Activated naive CD8-positive, alpha-beta T cell treated with anti-CD3 and anti-CD28 coated beads for 36 hours (primary cell): ENCODE measurements at regions not wholly inside any gene's neighbourhood (a gene's known extent, or its start where the extent isn't known, plus 50 kb on each side); places are given as distances from the start of the nearest gene placed in this dataset.
"Not testable (repeated sequence)": the region's sequence is repeated elsewhere in the genome, so short reads cannot be mapped to it uniquely, and the experiment has no call there.

Experiments
- DNase-seq: peaks from one replicate; pipeline ENCODE4 v3.0.0; 2021
- H3K27ac Mint-ChIP-seq: one replicate; pipeline ENCODE4 v1.8.0; 2022; ENCODE audit warnings: mild to moderate bottlenecking, moderate library complexity, mixed read lengths
- H3K27me3 Mint-ChIP-seq: one replicate; pipeline ENCODE4 v1.8.0; 2022; ENCODE audit warnings: mild to moderate bottlenecking, mixed read lengths
- H3K36me3 Mint-ChIP-seq: one replicate; pipeline ENCODE4 v1.8.0; 2021; ENCODE audit warnings: mild to moderate bottlenecking, mixed read lengths
- H3K4me1 Mint-ChIP-seq: one replicate; pipeline ENCODE4 v1.8.0; 2021; ENCODE audit warnings: mixed read lengths
- H3K4me3 Mint-ChIP-seq: one replicate; pipeline ENCODE4 v1.8.0; 2022; ENCODE audit warnings: mild to moderate bottlenecking, moderate library complexity, mixed read lengths
- H3K9me3 Mint-ChIP-seq: one replicate; pipeline ENCODE4 v1.8.0; 2022; ENCODE audit warnings: mixed read lengths

DNA sequence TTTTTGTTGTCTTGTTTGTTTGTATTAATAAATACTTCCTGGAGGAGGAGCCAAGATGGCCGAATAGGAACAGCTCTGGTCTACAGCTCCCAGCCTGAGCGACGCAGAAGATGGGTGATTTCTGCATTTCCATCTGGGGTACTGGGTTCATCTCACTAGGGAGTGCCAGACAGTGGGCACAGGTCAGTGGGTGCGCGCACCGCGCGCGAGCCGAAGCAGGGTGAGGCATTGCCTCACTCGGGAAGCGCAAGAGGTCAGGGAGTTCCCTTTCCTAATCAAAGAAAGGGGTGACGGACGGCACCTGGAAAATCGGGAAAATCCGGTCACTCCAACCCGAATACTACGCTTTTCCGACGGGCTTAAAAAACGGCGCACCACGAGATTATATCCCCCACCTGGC lies 786.8 kb downstream of the SI start:
- not testable (repeated sequence) for H3K36me3 Mint-ChIP-seq, DNase-seq

DNA sequence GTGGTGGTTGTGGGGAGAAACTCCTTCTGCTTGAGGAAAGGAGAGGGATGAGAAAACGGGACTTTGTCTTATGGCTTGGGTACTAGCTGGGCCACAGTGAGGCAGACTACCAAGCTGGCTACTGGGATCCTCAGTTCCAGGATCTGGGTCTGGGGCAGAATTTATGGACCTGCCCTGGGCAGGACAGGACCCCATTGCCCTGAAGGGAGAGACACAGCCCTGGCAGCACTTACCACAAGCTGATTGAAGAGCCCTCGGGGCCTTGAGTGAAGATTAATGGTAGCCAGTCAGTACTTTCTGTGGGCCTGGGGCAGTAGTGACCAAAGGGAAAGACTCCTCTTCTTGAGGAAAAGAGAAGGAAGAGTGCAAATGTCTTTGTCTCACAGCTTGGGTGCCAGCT lies 799.7 kb downstream of the SI start:
- no peak for DNase-seq
- H3K27me3 Mint-ChIP-seq: no peaks in the 10 kb centered on the region

More for the DNA sequence above, 786.8 kb downstream of the SI start:
- H3K4me3 Mint-ChIP-seq, H3K27me3 Mint-ChIP-seq, H3K27ac Mint-ChIP-seq, H3K9me3 Mint-ChIP-seq, H3K4me1 Mint-ChIP-seq: not testable (repeated sequence)

GRCh38 chr3:164267053-164267452 lies 811.2 kb downstream of the SI start:
- Mint-ChIP-seq H3K27ac (no peak overlapping the region), H3K27me3 (no peaks in the 10 kb centered on the region), H3K4me3 (no peak overlapping the region), H3K9me3 (no peaks in the 10 kb centered on the region), H3K36me3 (no peaks in the 10 kb centered on the region), H3K4me1 (no peaks in the 10 kb centered on the region)
- no peak for DNase-seq

More for the DNA sequence above, 799.7 kb downstream of the SI start:
- no peaks in the 10 kb centered on the region for H3K36me3 Mint-ChIP-seq
- no peaks in the 10 kb centered on the region for H3K4me1 Mint-ChIP-seq
- H3K27ac Mint-ChIP-seq: no peak overlapping the region
- no peak overlapping the region for H3K4me3 Mint-ChIP-seq
- peaks cover 9% of the 10 kb centered on the region for H3K9me3 Mint-ChIP-seq

- H3K4me1 Mint-ChIP-seq: no peaks in the 10 kb centered on the region
- no peaks in the 10 kb centered on the region for H3K27me3 Mint-ChIP-seq
- H3K9me3 Mint-ChIP-seq: peaks cover 1% of the 10 kb centered on the region
- no peak for DNase-seq
- H3K4me3 Mint-ChIP-seq: no peak overlapping the region
- no peak overlapping the region for H3K27ac Mint-ChIP-seq
- H3K36me3 Mint-ChIP-seq: no peaks in the 10 kb centered on the region
Measured at GRCh38 chr3:164250923-164251322, 827.4 kb downstream of the SI start.

DNA sequence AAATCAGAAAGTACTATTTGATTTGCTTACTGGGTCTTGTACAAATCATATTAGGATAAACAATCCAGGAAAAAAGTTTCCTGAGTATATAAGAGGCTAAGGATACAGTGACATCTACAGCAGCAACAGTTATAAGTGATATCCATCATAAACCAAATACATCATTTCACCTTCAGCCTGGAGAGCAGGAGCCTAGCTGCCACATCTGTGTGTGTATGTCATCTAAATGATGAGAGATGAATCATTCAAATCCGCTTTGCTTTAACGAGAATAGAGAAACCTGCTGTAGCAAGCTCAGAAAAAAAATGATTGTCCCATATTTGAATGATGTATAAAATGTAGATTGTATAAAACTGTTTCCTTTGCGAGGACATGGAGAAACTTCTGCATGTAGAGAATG lies 841.4 kb downstream of the SI start:
- H3K36me3 Mint-ChIP-seq: no peaks in the 10 kb centered on the region
- no peak for DNase-seq
- H3K4me3 Mint-ChIP-seq: no peak overlapping the region
- H3K27ac Mint-ChIP-seq: no peak overlapping the region
- H3K27me3 Mint-ChIP-seq: no peaks in the 10 kb centered on the region
- no peaks in the 10 kb centered on the region for H3K4me1 Mint-ChIP-seq
- H3K9me3 Mint-ChIP-seq: no peaks in the 10 kb centered on the region

- no peaks in the 10 kb centered on the region for H3K36me3 Mint-ChIP-seq
- H3K4me3 Mint-ChIP-seq: no peak overlapping the region
- H3K27ac Mint-ChIP-seq: no peak overlapping the region
- no peaks in the 10 kb centered on the region for H3K4me1 Mint-ChIP-seq
- no peaks in the 10 kb centered on the region for H3K27me3 Mint-ChIP-seq
- no peak for DNase-seq
- no peaks in the 10 kb centered on the region for H3K9me3 Mint-ChIP-seq
Measured at GRCh38 chr3:164235289-164236028, 842.8 kb downstream of the SI start.

GRCh38 chr3:164233951-164234350 lies 844.3 kb downstream of the SI start:
- no peaks in the 10 kb centered on the region for H3K4me1 Mint-ChIP-seq
- H3K4me3 Mint-ChIP-seq: no peak overlapping the region
- H3K36me3 Mint-ChIP-seq: no peaks in the 10 kb centered on the region
- H3K27me3 Mint-ChIP-seq: no peaks in the 10 kb centered on the region
- H3K27ac Mint-ChIP-seq: no peak overlapping the region
- DNase-seq: no peak
- no peaks in the 10 kb centered on the region for H3K9me3 Mint-ChIP-seq

DNA sequence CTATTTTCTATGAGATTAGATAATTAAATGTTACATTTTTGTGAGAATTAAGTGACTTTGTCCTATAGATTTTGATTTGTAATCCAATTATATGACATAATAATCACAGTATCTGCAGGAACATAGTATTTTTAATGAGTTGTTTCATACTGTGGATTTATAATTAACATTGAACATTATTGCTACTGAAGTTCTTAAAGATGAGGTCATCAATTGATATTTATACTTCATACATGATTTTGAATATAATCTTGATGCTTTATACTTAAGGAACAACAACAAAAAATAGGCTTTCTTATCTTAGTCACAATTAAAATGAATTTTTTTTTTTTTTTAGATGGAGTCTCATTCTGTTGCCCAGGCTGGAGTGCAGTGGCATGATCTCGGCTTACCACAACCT lies 846.6 kb downstream of the SI start:
- Mint-ChIP-seq H3K4me3 (no peak overlapping the region), H3K9me3 (no peaks in the 10 kb centered on the region), H3K36me3 (no peaks in the 10 kb centered on the region), H3K27ac (no peak overlapping the region), H3K27me3 (no peaks in the 10 kb centered on the region), H3K4me1 (no peaks in the 10 kb centered on the region)
- no peak for DNase-seq

DNA sequence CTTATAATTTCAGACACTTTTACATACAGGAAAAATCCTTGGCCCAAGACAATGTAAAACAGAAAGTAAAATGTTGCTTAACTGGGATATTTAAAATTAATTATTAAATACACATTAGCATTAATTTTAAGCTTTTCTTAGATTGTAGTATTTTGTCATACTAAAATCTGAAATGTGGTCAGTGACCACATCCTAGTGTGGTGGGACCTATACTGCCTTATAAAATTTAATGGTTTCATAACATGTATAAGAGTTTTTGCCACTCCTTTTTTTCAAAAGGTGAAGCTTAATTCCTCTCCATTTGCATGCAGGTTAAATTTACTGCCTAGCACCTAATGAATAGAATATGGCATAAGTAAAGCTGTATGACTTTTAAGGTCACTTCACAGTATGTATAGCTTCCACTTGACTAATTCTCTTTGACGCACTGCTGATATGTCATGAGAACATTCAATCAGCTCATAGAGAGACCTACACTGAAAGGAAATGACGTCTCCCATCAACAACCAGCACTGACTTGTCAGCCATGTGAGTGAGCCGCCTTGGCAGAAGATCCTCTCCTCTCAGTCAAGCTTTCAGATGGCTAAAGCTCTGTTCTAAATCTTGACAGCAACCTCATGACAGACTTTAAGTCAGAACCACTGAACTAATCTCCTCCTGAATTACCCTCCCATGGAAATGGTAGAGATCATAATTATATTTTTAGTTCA lies 847.8 kb downstream of the SI start:
- Mint-ChIP-seq H3K27ac (no peak overlapping the region), H3K27me3 (no peaks in the 10 kb centered on the region), H3K4me1 (no peaks in the 10 kb centered on the region), H3K36me3 (no peaks in the 10 kb centered on the region), H3K4me3 (no peak overlapping the region), H3K9me3 (peaks cover 1% of the 10 kb centered on the region)
- no peak for DNase-seq

DNA sequence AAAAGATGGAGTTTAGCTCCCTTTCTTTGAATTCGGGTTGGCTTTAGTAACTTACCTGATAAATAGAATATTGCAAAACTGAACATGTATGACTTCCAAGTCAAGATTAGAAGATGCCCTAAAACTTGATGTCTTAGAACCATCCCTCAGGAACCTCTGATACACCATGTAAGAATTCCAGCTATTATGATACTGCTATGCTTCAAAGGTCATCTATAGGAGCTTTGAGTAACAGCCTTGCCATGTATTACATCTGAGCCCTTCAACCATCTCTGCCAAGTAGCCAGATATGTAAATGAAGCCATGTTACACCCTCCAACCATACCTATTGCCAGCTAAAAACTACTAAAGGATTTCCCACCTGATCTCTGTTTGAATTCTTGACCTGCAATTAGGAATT lies 854.2 kb downstream of the SI start:
- H3K27ac Mint-ChIP-seq: no peak overlapping the region
- H3K4me1 Mint-ChIP-seq: no peaks in the 10 kb centered on the region
- H3K9me3 Mint-ChIP-seq: peaks cover 10% of the 10 kb centered on the region
- no peaks in the 10 kb centered on the region for H3K36me3 Mint-ChIP-seq
- H3K4me3 Mint-ChIP-seq: no peak overlapping the region
- H3K27me3 Mint-ChIP-seq: no peaks in the 10 kb centered on the region
- no peak for DNase-seq

GRCh38 chr3:164222197-164222596 lies 856.1 kb downstream of the SI start:
- Mint-ChIP-seq H3K9me3 (peaks cover 15% of the 10 kb centered on the region), H3K4me3 (no peak overlapping the region), H3K27me3 (no peaks in the 10 kb centered on the region), H3K27ac (no peak overlapping the region), H3K36me3 (no peaks in the 10 kb centered on the region), H3K4me1 (no peaks in the 10 kb centered on the region)
- no peak for DNase-seq

GRCh38 chr3:164221297-164221696 lies 857.0 kb downstream of the SI start:
- no peak for DNase-seq
- H3K4me3 Mint-ChIP-seq: no peak overlapping the region
- no peak overlapping the region for H3K27ac Mint-ChIP-seq
- H3K4me1 Mint-ChIP-seq: no peaks in the 10 kb centered on the region
- H3K36me3 Mint-ChIP-seq: no peaks in the 10 kb centered on the region
- no peaks in the 10 kb centered on the region for H3K27me3 Mint-ChIP-seq
- H3K9me3 Mint-ChIP-seq: peaks cover 15% of the 10 kb centered on the region

DNA sequence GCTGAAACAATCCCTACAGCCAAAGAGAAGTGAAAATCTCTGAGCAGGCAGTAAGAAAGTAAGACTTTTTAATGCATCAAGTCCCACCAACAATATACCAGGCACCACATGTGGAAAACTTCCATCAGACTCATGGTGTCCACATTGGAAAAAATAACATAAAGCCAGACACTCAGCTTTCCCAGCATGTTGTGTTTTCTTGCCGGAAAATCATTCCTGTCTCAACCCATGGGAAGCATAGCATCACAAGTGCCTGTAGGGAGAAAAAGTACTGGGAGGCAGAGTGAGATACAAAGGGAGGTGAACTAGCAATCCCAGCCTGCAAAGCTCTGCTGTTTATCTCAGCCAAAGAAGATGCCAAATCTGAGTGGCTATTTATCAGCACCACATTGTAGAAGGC lies 868.9 kb downstream of the SI start:
- no peak overlapping the region for H3K4me3 Mint-ChIP-seq
- H3K27ac Mint-ChIP-seq: no peak overlapping the region
- H3K9me3 Mint-ChIP-seq: peaks cover 11% of the 10 kb centered on the region
- no peak for DNase-seq
- no peaks in the 10 kb centered on the region for H3K27me3 Mint-ChIP-seq
- no peaks in the 10 kb centered on the region for H3K36me3 Mint-ChIP-seq
- no peaks in the 10 kb centered on the region for H3K4me1 Mint-ChIP-seq

DNA sequence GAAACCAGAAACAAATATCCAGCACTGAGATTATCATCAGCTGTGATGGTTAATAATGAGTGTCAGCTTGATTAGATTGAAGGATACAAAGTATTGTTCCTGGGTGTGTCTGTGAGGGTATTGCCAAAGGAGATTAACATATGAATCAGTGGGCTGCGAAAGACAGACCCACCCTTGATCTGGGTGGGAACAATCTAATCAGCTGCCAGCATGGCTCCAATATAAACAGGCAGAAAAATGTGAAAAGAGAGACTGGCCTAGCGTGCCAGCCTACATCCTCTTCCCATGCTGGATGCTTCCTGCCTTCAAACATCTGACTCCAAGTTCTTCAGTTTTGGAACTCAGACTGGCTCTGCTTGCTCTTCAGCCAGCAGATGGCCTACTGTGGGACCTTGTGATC lies 869.5 kb downstream of the SI start:
- no peaks in the 10 kb centered on the region for H3K36me3 Mint-ChIP-seq
- H3K4me1 Mint-ChIP-seq: no peaks in the 10 kb centered on the region
- no peak overlapping the region for H3K27ac Mint-ChIP-seq
- peaks cover 11% of the 10 kb centered on the region for H3K9me3 Mint-ChIP-seq
- H3K27me3 Mint-ChIP-seq: no peaks in the 10 kb centered on the region
- no peak overlapping the region for H3K4me3 Mint-ChIP-seq
- no peak for DNase-seq

GRCh38 chr3:164208048-164208447 lies 870.2 kb downstream of the SI start:
- no peaks in the 10 kb centered on the region for H3K27me3 Mint-ChIP-seq
- peaks cover 11% of the 10 kb centered on the region for H3K9me3 Mint-ChIP-seq
- no peaks in the 10 kb centered on the region for H3K36me3 Mint-ChIP-seq
- no peak overlapping the region for H3K4me3 Mint-ChIP-seq
- no peak overlapping the region for H3K27ac Mint-ChIP-seq
- no peaks in the 10 kb centered on the region for H3K4me1 Mint-ChIP-seq
- no peak for DNase-seq
